ENCODE measurements at regions not wholly inside any gene's neighbourhood (a gene's known extent, or its start where the extent isn't known, plus 50 kb on each side); places are given as distances from the start of the nearest gene placed in this dataset.

DNA sequence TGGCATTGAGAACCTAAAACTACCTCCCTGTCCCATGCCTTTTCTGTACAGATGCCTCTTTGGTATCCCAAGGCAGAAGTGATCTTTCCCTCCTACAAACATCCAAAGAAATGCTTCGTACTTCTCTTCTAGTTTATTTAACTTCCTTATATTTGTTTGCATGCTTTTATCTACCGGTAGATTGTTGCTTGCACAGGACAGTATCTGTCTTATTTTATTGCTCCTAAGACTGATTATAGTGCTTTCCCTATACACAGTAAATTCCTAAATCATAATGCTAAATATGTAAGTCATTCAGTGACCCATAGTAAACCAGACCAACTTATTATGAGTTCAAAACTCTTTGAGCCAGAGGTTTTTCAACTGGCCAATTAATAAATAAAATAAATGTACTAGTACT is 156.9 kb downstream of the PRELID2 start:
- DNase-seq (ENCODE audit: extremely low spot score, unreplicated experiment) = no peak
- Mint-ChIP-seq H3K27ac (no peak overlapping the region), H3K9me3 (peaks cover 8% of the 10 kb centered on the region), H3K4me1 (ENCODE audit: unreplicated experiment) (peaks cover 10% of the 10 kb centered on the region), H3K4me3 (no peak overlapping the region), H3K27me3 (no peaks in the 10 kb centered on the region), H3K36me3 (no peaks in the 10 kb centered on the region)
- TF ChIP-seq, protein P1, sequence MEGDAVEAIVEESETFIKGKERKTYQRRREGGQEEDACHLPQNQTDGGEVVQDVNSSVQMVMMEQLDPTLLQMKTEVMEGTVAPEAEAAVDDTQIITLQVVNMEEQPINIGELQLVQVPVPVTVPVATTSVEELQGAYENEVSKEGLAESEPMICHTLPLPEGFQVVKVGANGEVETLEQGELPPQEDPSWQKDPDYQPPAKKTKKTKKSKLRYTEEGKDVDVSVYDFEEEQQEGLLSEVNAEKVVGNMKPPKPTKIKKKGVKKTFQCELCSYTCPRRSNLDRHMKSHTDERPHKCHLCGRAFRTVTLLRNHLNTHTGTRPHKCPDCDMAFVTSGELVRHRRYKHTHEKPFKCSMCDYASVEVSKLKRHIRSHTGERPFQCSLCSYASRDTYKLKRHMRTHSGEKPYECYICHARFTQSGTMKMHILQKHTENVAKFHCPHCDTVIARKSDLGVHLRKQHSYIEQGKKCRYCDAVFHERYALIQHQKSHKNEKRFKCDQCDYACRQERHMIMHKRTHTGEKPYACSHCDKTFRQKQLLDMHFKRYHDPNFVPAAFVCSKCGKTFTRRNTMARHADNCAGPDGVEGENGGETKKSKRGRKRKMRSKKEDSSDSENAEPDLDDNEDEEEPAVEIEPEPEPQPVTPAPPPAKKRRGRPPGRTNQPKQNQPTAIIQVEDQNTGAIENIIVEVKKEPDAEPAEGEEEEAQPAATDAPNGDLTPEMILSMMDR (conservative IDR thresholded peaks at IDR 0.05) = no peak

DNA sequence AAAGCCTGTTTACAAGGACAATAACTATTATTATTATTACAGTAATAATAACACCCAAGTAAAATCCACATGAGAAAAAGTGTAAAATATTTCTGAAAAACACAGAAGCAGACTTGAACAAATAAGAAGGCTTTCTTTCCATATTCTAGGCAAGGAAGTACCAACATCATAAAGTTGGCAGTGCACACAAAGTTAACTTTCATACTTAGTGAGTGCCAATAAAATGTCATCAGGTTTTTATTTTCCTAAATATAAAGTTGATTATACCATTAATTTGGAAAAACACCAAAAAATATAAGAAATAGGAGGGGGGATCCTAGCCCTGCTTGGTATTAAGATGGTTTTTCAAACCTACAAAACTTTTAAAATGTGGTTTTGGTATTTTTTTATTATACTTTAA is 161.4 kb downstream of the PRELID2 start:
- H3K27me3 Mint-ChIP-seq = no peaks in the 10 kb centered on the region
- H3K27ac Mint-ChIP-seq = no peak overlapping the region
- H3K36me3 Mint-ChIP-seq = no peaks in the 10 kb centered on the region
- H3K9me3 Mint-ChIP-seq = peaks cover 7% of the 10 kb centered on the region
- no peak overlapping the region for H3K4me3 Mint-ChIP-seq
- TF ChIP-seq, protein P1 (conservative IDR thresholded peaks at IDR 0.05) = no peak
- peaks cover 17% of the 10 kb centered on the region for H3K4me1 Mint-ChIP-seq (ENCODE audit: unreplicated experiment)
- no peak for DNase-seq (ENCODE audit: extremely low spot score, unreplicated experiment)

DNA sequence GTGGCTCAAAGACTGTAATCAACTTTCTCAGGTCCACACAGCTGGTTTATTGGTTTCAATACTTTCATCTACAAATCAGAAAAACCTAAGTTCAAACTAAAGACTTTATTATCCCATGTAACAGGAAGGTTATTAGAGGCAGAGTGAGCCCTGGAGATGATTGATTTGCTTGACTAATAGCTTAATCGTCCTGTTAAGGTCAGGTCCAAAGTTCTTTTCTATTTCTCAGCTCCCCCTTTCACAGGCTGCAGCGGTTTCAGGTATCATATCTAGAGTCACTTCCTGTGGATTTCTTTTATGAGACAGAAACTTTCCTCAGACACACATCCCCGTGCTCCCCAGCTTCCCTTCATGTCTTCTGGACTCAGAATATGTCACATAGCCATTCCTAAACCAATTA is 166.4 kb downstream of the PRELID2 start:
- Mint-ChIP-seq H3K27me3 (no peaks in the 10 kb centered on the region), H3K4me3 (no peak overlapping the region), H3K27ac (no peak overlapping the region), H3K9me3 (peaks cover 4% of the 10 kb centered on the region), H3K36me3 (no peaks in the 10 kb centered on the region), H3K4me1 (ENCODE audit: unreplicated experiment) (peaks cover 19% of the 10 kb centered on the region)
- no peak for DNase-seq (ENCODE audit: extremely low spot score, unreplicated experiment)
- TF ChIP-seq, protein P1 (conservative IDR thresholded peaks at IDR 0.05) = no peak

DNA sequence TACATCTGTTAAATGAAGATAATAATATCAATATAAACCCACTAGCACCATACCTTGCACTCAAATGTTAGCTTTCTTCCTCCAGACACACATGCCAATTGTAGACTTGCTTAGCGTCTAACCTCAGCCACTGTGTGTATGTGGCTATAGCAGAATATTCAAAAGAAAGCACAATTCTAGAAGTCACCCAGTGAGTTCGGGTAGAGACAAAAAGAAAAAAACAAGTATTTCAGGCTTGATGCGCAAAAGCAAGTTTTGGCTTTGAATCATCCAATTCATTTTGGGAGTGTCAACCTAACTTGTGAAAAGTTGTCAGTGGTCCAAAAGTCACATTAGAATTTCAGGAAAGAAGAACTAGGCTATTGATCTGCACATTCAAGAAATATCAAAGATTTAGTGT is 167.4 kb downstream of the PRELID2 start:
- DNase-seq (ENCODE audit: extremely low spot score, unreplicated experiment) = no peak
- Mint-ChIP-seq H3K27me3 (no peaks in the 10 kb centered on the region), H3K27ac (peak overlapping the region; percentile 25), H3K4me1 (ENCODE audit: unreplicated experiment) (peaks cover 16% of the 10 kb centered on the region), H3K36me3 (no peaks in the 10 kb centered on the region), H3K4me3 (no peak overlapping the region), H3K9me3 (peaks cover 4% of the 10 kb centered on the region)
- TF ChIP-seq, protein P1 (conservative IDR thresholded peaks at IDR 0.05) = no peak

DNA sequence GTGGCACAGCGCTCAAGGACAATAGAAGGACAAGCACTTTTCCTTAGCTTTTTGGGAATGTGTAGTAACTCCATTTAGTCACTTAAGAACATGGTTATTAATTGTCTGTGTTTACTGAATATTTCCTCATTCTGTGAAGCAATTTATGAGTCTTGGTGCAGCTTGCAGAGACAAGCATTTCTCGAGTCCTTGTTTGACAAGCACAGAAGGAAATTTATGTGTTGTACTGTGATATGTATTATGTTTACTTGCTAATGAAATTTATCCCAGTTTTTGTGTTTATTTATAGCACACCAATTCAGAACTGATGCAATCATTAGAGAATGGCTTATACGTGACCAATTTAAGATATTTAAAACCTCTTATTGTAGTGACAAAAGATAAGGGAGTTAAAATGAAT is 168.6 kb downstream of the PRELID2 start:
- DNase-seq (ENCODE audit: extremely low spot score, unreplicated experiment) = no peak
- Mint-ChIP-seq H3K4me3 (no peak overlapping the region), H3K27ac (no peak overlapping the region), H3K27me3 (no peaks in the 10 kb centered on the region), H3K36me3 (no peaks in the 10 kb centered on the region), H3K4me1 (ENCODE audit: unreplicated experiment) (peaks cover 9% of the 10 kb centered on the region), H3K9me3 (peaks cover 4% of the 10 kb centered on the region)
- TF ChIP-seq, protein P1 (conservative IDR thresholded peaks at IDR 0.05) = no peak
